Inflammatory macrophage treated with lipopolysaccharide for 1 hour (primary cell): ENCODE measurements at regions not wholly inside any gene's neighbourhood (a gene's known extent, or its start where the extent isn't known, plus 50 kb on each side); places are given as distances from the start of the nearest gene placed in this dataset.

Experiments used
- DNase-seq, 2 donors: peaks; one replicate each; pipeline ENCODE4 v3.0.0-alpha.2; 2020 to 2022

DNA sequence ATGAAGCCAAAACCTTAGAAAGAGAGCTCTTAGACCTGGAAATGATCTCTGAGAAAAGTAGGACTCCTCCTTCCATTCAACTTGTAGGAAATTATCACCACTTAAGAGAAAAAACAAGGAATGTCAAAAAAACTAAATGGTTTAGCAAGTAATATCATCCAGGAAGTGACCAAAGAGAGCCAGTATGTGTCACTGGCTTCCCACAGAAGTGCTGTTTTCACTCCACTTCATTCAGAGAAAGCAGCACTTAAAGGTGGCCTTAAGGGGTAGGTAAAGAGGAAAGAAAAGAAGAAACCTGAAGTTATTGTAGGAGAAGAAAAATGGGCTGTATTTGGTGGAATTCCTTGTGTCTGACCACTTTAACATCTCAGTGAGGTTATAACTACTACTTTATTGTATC is 414.4 kb upstream of the ETAA1 start:
- DNase-seq: no peak

DNA sequence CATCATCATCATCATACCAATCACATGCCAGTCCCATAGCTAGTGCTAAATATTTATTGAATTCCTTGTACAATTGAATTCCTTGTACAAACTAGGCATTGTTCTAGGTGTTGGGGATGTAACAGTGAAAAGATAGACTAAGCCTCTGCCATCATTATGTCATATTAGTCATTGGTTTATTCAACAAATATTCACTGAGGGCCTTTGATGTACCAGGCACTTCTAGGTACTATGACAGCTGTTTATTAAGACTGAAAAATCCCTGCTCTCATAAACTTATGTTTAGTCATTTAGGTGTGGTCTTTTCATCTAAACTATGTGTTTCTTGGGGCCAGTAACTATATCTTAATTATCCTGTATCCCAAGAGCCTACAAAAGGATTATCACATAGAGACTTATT is 412.3 kb upstream of the ETAA1 start:
- DNase-seq: no peak

DNA sequence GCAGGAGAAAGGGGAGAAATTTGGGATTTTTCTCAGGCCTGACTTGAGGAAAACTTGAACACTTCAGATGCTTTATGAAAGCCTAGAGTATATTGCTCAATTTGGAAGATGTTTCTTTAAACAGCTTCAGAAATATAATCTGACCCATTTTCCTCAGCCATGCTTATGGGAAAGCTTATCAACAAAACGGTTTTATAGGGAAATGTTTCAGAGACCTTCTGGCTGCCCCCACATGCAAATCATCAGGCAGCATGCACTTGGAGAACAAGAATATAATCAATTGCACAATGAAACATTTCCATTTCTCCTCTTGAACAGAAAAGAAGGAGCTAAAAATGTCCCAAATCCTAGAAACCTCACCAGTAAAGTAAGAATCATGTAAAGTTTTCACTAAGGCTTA is 411.2 kb upstream of the ETAA1 start:
- DNase-seq: no peak

DNA sequence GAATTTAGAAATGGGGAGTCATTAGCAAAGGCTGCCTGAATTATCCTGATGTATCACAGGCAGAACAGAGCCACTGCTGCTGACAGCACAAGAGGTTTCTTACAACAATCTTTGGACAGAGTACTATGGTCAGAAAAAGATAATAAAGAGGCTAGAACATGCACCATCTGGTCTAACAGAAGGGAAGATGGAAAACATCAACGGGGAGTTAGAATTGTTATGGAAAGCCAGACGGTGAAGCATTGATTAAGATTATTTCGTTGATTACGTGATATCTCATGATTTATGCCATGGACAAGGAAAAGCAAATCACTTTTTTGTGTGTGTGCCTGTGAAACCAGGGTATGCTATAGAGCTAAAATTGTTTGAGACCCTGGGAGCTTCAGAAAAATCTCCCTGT is 409.4 kb upstream of the ETAA1 start:
- no peak for DNase-seq

DNA sequence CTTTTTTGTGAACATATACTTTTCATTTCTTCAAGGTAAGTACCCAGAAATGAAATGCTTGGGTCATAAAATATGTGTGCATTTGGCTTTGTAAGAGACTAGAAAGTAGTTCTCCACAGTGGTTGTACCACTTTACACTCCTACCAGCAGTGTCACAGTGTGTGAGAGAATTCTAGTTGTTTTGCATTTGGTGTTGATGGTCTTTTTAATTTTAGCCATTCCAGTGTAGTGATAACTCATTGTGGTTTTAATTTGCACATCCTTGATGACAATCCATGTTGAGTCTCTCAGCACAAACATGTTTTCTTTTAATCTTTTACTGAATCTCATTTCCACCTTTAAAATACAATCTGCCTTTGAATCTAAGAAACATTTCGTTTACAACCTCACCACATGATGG is 402.5 kb upstream of the ETAA1 start:
- DNase-seq: no peak

DNA sequence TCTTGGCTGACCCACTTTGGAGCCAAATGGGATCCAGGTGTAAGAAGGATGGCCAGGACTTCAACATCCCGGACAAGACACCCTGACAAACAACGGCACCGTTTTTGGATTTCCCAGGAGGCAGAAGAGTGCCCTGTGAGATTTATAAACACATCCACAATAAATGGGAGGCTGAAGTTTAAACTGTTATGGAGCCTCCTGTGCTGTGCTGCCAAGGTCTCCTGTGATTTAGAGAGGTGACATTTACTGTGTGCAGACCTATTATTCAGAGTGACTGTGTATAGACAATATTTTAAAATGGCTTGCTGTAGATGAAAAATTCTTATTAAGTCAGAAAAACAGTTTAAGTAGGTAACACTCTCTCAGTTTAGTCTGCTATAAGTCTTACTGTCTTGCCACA is 401.5 kb upstream of the ETAA1 start:
- DNase-seq: no peak

DNA sequence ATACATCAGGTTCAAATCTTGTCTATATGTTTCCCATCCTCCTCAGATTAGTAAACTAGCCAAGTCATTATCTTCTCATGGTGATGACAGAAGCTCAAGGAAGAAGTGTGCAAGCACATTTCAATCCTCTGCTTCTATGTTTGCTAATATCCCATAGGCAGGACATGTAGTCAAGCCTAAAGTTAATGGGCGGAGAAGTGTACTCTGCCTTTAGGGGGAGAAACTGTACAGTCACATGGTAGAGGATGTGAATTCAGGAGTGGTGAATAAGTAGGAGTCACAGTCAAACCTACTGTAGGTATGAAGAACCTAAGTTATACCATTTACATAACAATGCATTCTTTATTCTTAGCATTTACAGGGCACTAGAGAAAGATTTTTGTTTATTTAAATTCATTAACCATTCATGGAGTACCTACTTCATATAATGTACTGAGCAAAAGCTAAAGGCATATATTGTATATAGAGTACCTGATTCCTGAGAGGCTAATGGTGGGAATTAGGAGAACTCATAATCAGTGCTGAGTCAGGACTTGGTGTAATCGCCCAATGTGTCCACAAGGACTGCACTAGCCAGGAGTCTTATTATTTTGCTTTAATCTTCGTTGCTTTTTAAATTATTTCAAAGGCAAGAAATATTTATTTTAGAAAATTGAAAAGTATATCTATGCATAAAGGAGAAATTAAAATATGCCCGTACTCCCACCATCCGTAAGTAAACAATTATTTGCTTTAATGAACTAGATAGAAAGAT is 394.3 kb upstream of the ETAA1 start:
- no peak for DNase-seq

DNA sequence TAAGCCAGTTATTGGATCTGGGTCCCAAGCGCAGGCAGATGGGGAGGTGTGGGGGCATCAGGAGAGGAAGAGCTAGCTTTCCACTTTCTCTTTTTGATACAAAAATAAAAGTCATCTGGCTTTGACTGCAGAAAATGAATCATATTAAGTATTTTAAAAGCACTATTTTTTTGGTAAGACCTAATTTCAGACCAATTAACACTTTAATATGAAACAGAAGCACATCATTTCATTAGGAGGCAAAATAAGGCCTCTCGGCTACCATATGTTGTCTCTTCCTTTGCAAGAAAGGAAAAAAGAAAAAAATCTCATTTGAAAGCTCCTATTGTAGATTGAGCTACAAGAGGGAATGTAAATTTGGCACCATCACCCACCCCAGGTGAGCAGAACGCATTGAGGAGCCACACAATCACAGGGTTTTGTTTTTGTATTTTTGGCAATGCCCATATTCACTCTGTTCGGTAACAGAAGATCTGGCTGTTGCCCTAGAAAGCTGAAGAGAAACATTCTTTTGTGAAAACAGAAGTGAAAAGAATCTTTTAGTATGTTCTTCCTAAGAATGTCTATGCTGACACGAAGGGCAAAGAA is 390.7 kb upstream of the ETAA1 start:
- DNase-seq: no peak

DNA sequence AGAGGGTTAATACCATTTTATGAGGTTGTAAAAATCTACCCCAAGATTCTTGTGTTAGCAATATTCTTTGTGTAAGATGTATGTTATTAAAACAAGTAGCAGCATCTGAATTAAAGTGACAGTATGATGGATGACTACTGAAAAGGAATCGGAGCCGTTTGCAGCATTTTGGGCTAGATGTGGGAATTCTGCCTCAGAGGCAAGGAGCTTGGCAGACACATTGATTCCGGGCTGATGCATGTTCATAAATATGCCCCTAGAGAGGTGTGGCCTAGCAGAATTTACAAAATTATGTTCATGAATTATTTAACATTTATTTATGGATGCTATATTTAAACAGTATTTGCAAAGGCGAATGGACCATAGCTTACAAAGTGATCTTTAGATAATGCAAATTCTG is 389.0 kb upstream of the ETAA1 start:
- no peak for DNase-seq

DNA sequence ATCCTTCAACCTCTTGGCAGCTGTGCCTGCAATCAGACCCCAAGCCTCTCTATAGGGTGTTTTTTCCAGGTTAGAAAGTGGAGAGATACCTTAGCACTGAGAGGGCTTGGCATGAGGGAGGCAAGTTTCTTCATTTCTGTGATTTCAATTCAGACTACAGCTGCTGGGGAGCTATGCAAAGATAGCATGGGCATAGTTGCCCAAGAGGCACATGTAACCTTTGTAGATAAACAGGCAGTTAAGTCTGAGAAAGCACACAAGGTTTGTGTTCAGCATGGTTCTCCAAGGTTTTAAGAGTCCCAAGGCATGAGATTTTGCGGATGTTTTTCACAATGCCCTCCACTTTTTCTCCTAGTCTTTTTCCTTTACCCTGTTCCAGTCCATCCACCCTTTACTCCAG is 385.0 kb upstream of the ETAA1 start:
- no peak for DNase-seq

DNA sequence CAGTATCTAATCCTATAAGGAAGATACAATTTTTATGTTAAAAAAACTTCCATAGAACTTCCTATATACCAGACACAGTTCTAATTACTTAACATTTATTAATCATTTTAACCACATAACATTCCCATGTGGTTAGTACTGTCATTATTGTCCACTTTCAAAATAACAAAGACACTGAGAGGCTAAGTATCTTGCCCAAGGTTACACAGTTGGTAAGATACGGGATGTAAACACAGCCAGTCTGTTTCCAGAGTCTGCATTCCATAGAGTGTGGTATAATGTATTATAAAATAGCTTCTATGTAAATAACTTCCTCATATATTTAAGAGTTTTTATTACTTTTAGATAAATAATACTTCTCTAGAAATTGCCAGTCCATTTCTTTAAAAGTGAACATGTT is 383.3 kb upstream of the ETAA1 start:
- DNase-seq: no peak

DNA sequence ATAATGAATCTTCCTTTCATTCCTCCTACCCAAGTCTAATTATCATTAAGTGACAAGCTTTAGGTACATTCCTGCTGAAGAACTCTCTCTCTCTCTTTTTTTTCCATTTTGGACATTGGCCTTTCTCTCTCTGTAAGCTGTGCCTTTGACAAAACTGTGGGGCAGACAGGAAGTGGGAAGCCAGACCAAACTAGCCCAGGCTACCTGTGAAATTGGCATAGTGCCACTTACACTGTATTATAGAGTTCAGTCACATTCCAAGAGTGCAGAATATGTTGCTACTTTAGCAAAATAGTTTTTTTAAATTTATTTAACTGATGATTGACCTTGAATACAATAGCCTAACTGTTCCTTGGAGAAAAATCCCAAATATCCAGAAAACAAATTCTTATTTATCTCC is 381.5 kb upstream of the ETAA1 start:
- no peak for DNase-seq

DNA sequence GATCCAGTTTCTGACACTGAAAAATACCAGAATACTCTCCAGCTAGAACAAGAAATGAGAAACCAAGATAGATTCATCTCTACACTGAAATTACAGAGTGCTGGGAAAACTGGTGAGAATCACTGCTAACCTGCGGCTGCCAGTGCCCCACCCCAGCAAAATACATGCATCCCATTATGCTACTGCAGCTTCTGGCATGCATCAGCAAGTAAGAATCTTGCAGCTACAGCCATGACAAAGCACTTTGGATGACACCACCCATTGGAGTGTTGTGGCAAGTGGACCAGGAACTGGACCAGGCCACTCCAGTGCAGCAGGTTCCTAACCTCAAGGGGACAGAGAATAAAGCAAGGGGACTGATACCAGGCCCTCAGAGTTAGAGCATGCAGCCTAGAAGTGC is 378.8 kb upstream of the ETAA1 start:
- no peak for DNase-seq

DNA sequence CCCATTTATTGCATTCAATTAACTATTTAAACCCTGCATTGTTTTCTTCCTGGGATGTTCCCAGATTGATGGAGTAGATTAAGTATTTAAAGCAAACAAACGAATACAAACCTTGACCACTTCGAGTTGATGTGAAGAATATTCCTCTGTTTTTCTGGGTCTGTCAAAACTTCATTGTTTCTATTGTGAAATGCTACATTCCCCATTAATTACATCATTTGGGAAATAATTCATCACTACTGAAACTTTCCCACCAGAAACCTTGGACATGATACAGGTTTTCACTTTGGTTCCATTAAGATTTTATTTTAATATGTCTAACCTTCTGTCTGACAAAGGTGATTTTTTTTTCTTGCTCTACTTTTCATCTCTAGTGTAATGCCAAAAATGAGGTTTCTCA is 365.1 kb upstream of the ETAA1 start:
- DNase-seq: no peak

DNA sequence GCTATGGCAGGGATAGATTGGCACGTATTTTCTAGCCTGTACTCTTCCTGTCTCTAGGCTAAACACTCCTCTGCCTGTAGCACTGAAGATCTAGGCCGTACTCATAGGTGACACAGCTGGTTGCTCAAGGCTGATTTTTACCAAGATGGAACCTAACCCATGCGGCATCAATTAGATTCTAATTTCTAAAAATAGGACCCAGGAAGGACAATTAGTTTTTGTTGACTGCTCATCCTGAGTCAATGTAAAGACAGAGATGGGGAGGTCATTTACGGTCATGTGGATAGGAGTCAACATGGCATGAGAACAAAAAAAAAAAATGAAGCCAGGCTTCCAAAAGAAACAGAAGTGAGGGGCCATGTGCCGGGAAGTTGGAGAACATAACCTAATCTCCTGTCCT is 360.7 kb upstream of the ETAA1 start:
- no peak for DNase-seq

DNA sequence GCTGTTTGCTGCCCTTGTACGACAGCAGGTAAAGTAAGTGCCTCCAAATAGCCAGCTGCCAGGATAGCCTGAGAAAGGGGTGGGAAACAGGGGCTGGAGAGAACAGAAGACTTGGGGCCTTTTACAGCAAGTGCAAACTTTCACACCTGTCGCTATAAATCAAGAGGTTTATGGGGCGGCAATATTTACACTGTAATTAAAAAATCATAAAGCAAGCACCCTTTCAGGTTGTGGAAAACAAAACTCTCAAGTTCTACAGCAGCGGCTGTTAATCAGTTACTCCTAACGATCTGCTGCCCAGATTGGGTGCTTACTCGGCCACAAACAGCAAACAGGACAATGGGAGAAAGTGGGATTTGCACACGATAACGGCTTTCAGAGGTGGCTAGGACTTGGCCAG is 359.5 kb upstream of the ETAA1 start:
- no peak for DNase-seq

DNA sequence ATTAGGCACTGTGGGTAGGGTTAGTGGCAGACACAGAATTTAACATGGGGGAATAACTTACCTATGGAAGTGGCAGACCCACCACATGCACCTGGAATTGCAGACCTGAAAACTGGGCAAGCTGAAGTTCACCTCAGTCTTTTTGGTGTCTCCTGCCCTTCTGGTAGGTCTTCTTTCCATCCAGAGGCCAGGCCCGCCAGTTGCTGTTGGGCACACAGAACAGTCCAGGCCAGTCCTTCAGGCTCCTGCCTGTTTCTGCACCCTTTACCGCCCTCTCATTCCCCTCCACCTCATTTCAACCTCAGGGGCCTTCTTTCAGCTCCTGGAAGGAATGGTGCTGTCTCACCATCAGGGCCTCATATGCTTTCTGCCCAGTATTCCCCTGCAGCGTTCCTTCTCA is 358.9 kb upstream of the ETAA1 start:
- DNase-seq: no peak

DNA sequence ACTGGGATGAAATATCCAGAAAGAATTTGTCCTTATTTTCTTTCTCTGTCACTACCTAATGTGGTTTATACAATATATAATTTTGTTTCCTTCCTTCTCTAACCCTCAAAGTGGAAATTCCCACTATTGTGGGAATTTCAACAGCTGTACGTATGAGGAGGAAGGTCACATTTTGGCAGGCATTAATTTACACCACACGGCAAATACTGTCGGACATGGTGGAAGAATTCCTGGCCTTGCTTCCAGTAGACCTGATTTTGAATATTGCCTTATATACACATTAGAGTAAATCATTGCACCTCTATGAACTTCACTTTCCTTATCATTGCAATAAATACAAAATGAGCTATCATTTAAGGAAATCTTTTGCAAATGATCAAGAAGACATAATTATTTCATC is 358.1 kb upstream of the ETAA1 start:
- no peak for DNase-seq

DNA sequence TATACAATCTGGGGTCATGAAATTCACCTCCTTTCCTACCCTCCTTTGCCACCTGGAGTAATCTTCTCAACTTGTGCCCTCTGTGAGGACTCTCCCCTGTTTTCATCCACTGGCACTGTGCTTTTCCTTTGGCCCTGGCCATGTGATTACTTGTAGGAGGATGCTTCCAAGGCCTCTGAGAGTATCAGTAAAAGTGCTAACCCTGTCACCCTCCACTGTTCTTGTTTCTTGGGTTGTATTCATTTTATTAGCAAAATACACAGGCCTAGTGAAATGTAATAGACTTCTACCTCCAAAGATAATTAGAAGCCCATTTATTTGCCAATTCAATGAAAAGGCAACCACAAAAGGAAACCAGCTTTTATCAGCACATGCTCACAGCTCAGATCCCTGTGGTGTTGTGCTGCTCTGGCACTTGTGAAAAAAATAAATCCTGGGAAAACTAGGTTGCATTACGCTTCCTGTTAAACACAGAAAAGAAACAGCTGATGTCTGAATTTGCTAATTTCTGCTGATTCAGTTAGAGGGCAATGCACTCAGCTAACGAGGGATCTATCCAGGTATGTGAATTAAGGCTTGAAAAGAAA is 357.5 kb upstream of the ETAA1 start:
- DNase-seq: no peak

DNA sequence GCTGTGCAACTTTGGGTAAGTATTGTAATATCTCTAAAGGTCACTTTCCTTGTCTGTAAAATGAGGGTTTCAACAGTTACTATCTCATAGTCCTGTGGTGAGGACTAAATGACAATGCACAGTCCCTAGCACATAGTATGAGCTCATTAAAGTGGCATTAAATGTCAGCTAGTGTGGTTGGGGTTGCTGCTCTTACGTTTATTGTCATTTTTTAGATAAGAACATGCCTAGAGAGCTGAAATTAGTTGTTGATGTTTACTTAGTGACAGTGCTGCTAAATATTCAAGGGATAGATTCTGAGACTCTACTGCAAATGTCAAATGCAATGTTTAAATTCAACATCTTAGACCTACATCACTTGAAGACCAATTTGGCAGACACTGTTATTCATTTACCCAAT is 356.1 kb upstream of the ETAA1 start:
- no peak for DNase-seq

DNA sequence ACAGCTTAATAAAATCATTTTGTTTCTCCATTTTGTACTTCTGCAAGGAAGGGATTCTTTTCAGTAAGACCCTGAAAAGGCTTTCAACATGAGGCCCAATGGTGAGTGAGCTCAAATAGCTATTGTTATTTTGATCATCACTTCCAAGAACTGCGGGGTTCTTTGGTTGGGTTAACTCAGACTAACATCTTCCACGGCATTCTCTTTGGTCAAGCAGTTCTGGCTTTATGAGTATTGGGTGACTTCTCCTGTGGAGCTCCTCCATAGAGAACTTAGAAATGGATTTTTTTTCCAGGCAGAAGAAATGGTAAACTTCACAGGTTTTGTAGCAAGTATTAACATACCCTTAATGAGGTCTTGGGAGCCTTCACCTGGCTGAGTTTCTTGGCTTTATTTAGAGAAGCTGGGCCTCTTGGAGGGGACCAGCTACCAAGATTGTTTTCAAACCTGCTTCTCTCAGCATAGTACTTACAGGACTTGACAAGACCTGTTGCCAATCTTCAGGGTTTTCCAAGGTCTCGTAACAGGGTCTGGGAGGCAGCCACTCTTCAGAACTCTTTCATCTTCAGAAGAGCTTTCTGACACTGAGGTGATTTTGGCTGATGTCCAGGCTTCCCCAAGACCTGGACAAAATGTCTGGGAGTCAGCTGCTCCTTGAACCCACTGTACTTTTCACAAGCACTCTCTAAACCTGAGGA is 353.2 kb upstream of the ETAA1 start:
- no peak for DNase-seq

DNA sequence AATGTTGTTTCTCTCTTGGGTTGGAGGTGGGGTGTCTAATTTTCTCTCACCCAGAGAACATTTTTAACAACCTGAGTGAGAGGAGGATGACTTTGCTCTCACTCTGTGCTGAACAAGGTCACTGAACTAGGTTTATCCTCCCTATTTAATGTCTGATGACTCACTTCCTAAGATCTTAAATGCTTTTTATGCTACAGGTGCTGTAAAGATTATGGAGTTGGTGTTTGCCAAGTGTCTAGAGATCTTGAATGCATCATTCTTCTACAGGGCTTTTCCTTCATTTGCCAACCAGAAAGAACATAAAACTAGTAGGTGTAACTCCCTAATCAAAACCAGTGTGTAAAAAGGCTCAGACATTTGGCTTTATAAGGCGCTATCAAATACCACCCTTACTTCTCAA is 350.5 kb upstream of the ETAA1 start:
- DNase-seq: no peak

DNA sequence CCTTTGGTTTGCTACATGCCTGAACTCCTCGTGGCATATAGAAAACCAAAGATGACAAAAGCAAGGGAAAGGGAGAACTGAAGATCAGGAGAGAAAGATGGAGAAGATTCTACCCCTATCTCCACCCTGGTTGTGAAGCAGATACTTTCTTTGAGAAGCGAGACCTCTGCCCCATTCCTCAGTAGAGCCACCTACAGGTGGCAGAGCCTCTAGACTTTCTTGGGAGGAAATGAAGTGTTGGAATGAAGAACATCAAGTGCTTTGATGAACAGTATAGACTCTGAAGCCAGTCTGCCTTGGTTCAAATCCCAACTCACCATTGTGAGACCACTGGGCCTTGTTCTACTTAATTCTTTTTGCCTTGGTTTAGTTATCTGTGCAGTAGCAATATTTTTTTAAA is 348.8 kb upstream of the ETAA1 start:
- no peak for DNase-seq

DNA sequence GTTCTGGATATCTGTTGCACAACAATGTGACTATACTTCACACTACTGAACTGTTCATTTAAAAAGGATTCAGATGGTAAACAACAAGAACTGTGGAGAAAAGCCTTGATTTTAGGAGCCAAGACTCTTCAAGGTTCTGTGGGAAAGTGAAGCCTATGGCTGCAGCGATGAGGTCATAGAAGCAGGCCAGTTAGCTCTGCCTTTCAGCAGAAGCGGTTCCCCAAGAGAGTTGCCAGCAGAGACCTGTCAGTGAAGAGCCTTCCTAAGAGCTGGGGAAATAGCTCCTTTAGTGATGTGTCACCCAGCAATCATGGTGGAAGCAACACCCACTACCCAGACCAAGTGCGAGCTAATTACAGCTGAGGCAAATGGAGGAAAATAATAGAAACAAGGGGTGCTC is 346.5 kb upstream of the ETAA1 start:
- DNase-seq: no peak
